Ishikawa (cell line): ENCODE measurements at regions not wholly inside any gene's neighbourhood (a gene's known extent, or its start where the extent isn't known, plus 50 kb on each side); places are given as distances from the start of the nearest gene placed in this dataset.

Source experiments
- CEBPB ChIP-seq: IDR thresholded peaks from 2 replicates; pipeline ENCODE4 v1.6.1; 2012
- CREB1 ChIP-seq: IDR thresholded peaks from 2 replicates; pipeline ENCODE4 v1.6.1; 2012; ENCODE audit warnings: low read depth
- EGR1 ChIP-seq: IDR thresholded peaks from 2 replicates; pipeline ENCODE4 v1.6.1; 2012
- EP300 ChIP-seq: IDR thresholded peaks from 2 replicates; pipeline ENCODE4 v1.6.1; 2012; ENCODE audit warnings: borderline replicate concordance
- FOXM1 ChIP-seq: IDR thresholded peaks from 2 replicates; pipeline ENCODE4 v1.6.1; 2012; ENCODE audit warnings: low read depth, borderline replicate concordance
- NFIC ChIP-seq: IDR thresholded peaks from 2 replicates; pipeline ENCODE4 v1.6.1; 2012
- RAD21 ChIP-seq: IDR thresholded peaks from 2 replicates; pipeline ENCODE4 v1.6.1; 2012; ENCODE audit warnings: low read depth
- TAF1 ChIP-seq: IDR thresholded peaks from 2 replicates; pipeline ENCODE4 v1.6.1; 2012; ENCODE audit warnings: low read depth, mild to moderate bottlenecking
- TCF12 ChIP-seq: IDR thresholded peaks from 2 replicates; pipeline ENCODE4 v1.6.1; 2012; ENCODE audit warnings: low read depth
- TEAD4 ChIP-seq: IDR thresholded peaks from 2 replicates; pipeline ENCODE4 v1.6.1; 2012
- YY1 ChIP-seq: IDR thresholded peaks from 2 replicates; pipeline ENCODE4 v1.6.1; 2012; ENCODE audit warnings: low read depth
- ZBTB7A ChIP-seq: IDR thresholded peaks from 2 replicates; pipeline ENCODE4 v1.6.1; 2012; ENCODE audit warnings: low read depth
- TF ChIP-seq, protein P1 (sequence below): IDR thresholded peaks from 2 replicates; pipeline ENCODE4 v1.6.1; 2012; ENCODE audit warnings: low read depth, mild to moderate bottlenecking
- TF ChIP-seq, protein P2 (sequence below): IDR thresholded peaks from 2 replicates; pipeline ENCODE4 v1.6.1; 2012
- TF ChIP-seq, protein P3 (sequence below): IDR thresholded peaks from 2 replicates; pipeline ENCODE4 v1.6.1; 2012

DNA sequence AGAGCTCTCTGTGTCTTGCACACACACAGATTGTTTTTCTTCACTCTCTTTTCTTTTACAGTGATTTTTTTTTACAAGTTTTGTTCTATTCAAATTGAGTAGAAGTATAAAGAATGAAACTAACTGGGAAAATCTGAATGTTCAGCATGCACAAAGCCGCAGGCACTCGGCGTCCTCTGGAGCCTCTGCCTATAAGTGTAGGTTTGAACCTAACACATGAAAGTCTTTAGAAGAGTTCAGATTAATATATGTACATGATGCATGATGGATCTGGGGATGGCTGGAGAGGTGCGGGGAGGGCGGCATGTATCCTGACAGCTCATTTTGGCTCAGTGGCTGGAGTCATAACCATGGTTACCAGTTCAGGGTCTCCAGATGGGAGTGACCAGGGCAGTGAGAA is 301.1 kb upstream of the CDH4 start:
- TF ChIP-seq RAD21 (no peak), NFIC (no peak), ZBTB7A (no peak), FOXM1 (no peak), CREB1 (no peak), EP300 (no peak), YY1 (no peak), EGR1 (no peak), TEAD4 (no peak), TAF1 (no peak), TCF12 (no peak), CEBPB (no peak)
- TF ChIP-seq, protein P1, sequence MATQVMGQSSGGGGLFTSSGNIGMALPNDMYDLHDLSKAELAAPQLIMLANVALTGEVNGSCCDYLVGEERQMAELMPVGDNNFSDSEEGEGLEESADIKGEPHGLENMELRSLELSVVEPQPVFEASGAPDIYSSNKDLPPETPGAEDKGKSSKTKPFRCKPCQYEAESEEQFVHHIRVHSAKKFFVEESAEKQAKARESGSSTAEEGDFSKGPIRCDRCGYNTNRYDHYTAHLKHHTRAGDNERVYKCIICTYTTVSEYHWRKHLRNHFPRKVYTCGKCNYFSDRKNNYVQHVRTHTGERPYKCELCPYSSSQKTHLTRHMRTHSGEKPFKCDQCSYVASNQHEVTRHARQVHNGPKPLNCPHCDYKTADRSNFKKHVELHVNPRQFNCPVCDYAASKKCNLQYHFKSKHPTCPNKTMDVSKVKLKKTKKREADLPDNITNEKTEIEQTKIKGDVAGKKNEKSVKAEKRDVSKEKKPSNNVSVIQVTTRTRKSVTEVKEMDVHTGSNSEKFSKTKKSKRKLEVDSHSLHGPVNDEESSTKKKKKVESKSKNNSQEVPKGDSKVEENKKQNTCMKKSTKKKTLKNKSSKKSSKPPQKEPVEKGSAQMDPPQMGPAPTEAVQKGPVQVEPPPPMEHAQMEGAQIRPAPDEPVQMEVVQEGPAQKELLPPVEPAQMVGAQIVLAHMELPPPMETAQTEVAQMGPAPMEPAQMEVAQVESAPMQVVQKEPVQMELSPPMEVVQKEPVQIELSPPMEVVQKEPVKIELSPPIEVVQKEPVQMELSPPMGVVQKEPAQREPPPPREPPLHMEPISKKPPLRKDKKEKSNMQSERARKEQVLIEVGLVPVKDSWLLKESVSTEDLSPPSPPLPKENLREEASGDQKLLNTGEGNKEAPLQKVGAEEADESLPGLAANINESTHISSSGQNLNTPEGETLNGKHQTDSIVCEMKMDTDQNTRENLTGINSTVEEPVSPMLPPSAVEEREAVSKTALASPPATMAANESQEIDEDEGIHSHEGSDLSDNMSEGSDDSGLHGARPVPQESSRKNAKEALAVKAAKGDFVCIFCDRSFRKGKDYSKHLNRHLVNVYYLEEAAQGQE: no peak
- TF ChIP-seq, protein P2, sequence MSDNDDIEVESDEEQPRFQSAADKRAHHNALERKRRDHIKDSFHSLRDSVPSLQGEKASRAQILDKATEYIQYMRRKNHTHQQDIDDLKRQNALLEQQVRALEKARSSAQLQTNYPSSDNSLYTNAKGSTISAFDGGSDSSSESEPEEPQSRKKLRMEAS: no peak
- TF ChIP-seq, protein P3, sequence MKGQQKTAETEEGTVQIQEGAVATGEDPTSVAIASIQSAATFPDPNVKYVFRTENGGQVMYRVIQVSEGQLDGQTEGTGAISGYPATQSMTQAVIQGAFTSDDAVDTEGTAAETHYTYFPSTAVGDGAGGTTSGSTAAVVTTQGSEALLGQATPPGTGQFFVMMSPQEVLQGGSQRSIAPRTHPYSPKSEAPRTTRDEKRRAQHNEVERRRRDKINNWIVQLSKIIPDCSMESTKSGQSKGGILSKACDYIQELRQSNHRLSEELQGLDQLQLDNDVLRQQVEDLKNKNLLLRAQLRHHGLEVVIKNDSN: no peak

DNA sequence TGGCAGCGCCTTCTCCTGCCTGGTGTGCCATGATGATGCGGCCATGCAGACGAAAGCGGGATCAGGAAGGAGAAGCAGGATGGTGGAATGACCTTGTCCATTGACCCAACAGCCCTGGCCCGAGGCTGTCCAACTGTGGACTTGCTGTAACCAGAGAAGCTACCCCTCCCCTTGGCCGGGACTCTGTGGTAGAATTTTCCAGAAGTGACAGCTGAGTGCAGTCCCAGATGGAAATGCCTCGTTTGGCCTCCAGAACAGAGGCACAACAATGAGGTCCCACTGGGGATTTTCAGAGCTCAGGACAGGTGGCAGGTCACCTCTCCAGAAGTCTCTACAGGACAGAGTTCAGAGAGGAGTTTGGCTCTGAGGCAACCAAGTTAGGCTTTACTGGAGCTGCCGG is 299.2 kb upstream of the CDH4 start:
- no peak for TF ChIP-seq CREB1
- no peak for TF ChIP-seq TCF12
- TF ChIP-seq EGR1: no peak
- no peak for TF ChIP-seq NFIC
- TF ChIP-seq, protein P3: no peak
- TF ChIP-seq FOXM1: no peak

DNA sequence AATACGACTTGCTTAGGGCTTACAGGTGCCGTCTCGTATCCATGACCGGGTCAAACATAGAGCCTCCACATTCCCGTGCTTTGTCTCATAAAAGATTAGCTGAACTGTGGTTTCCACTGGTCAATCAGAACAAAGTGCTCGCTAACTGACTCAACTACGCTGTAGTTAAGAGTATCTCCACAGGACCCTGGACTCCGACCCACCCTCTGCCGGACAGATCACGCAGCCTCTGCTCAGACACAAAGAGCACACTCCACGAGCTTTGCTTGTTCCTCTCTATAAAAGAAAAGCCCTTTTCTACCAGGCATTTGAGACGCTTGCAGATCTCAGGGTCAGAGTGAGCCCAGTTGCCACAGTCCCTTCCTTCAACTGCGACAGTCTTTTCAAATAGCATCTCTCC is 298.7 kb upstream of the CDH4 start:
- TF ChIP-seq EP300 (no peak), ZBTB7A (no peak), RAD21 (no peak), TCF12 (no peak), YY1 (no peak), TEAD4 (no peak), CEBPB (no peak), NFIC (no peak), EGR1 (no peak), CREB1 (no peak)
- TF ChIP-seq, protein P3: no peak
- TF ChIP-seq, protein P1: no peak

DNA sequence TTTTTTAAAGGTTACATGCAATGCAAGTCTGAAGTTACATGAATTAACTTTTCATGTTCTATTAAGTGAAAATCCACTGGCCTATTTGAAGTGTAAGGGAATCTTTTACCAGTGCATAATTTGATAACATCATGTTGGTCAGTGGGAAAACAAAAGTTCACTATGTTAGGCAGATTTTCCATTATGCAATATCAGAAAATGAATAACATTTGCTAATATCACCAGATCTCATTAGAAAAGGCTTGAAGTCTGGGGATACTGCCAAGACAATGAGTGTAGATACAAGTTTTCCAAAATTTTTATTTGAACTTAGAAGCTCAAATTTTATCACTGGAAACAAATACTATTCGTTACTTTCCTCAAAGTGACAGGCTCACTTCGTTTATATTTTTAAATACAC is 296.4 kb upstream of the CDH4 start:
- TF ChIP-seq NFIC: no peak
- TF ChIP-seq EP300: no peak
- TF ChIP-seq, protein P1: no peak
- TF ChIP-seq RAD21: no peak
- no peak for TF ChIP-seq ZBTB7A
- no peak for TF ChIP-seq TEAD4
- no peak for TF ChIP-seq FOXM1
- TF ChIP-seq CEBPB: no peak
- no peak for TF ChIP-seq EGR1
- TF ChIP-seq, protein P2: no peak
- no peak for TF ChIP-seq TAF1
- no peak for TF ChIP-seq CREB1
- TF ChIP-seq TCF12: no peak
- no peak for TF ChIP-seq YY1
- TF ChIP-seq, protein P3: no peak
